ENCODE measurements at regions not wholly inside any gene's neighbourhood (a gene's known extent, or its start where the extent isn't known, plus 50 kb on each side); places are given as distances from the start of the nearest gene placed in this dataset.

DNA sequence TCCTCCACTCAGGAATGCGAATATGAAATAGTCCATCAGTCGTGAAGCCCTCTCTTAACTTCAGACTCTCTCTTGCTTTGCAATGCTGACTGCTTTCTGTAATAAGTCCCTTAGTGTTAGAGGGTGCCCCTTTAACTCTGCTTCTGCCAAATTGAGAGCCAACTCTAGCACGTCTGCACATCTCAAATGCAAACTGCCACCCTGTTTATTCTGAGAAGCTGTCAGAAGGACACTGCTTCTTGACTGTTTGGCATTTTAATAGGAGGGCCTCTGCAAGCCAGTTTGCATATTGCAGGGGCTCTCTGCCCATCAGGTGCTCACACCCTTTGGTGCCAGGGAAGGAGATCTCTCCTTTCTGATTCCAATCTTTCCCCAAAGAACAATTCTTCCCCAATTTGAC, 589.8 kb upstream of the CDH4 start:
- no peaks in the 10 kb centered on the region for H3K9me3 ChIP-seq (ENCODE audit: severe bottlenecking)
- TF ChIP-seq, protein P1, sequence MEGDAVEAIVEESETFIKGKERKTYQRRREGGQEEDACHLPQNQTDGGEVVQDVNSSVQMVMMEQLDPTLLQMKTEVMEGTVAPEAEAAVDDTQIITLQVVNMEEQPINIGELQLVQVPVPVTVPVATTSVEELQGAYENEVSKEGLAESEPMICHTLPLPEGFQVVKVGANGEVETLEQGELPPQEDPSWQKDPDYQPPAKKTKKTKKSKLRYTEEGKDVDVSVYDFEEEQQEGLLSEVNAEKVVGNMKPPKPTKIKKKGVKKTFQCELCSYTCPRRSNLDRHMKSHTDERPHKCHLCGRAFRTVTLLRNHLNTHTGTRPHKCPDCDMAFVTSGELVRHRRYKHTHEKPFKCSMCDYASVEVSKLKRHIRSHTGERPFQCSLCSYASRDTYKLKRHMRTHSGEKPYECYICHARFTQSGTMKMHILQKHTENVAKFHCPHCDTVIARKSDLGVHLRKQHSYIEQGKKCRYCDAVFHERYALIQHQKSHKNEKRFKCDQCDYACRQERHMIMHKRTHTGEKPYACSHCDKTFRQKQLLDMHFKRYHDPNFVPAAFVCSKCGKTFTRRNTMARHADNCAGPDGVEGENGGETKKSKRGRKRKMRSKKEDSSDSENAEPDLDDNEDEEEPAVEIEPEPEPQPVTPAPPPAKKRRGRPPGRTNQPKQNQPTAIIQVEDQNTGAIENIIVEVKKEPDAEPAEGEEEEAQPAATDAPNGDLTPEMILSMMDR (IDR thresholded peaks at IDR 0.05; ENCODE audit: low read depth, low read length) = no peak
- H3K27me3 ChIP-seq (ENCODE audit: insufficient read depth, low read depth, severe bottlenecking) = no peaks in the 10 kb centered on the region
- H3K4me3 ChIP-seq (ENCODE audit: low read depth, low read length) = no peak overlapping the region
- DNase-seq = no peak
- H3K27ac ChIP-seq = no peak overlapping the region
- H3K36me3 ChIP-seq = no peaks in the 10 kb centered on the region

DNA sequence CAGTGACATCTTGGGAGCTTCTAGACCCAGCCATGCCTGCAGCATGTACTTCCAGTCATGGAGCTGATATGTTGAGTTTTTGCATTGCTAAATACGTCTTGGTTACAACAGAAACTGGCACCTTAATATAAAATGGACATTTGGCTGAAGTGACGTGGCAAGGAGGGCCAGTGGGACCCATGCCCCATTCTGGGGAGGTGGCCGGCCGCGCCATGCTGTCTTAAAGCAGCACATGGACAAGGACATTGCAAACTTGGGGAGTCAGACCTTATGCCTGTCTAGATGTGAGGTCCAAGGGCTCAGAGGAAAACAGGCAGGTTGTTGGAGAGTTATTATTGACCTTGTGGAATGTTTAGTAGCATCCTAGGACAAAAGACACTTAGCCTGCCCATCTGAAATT, 588.0 kb upstream of the CDH4 start:
- no peaks in the 10 kb centered on the region for H3K9me3 ChIP-seq (ENCODE audit: severe bottlenecking)
- no peak overlapping the region for H3K27ac ChIP-seq
- no peaks in the 10 kb centered on the region for H3K36me3 ChIP-seq
- TF ChIP-seq, protein P1 (IDR thresholded peaks at IDR 0.05; ENCODE audit: low read depth, low read length) = no peak
- no peak overlapping the region for H3K4me3 ChIP-seq (ENCODE audit: low read depth, low read length)
- no peaks in the 10 kb centered on the region for H3K27me3 ChIP-seq (ENCODE audit: insufficient read depth, low read depth, severe bottlenecking)
- no peak for DNase-seq

DNA sequence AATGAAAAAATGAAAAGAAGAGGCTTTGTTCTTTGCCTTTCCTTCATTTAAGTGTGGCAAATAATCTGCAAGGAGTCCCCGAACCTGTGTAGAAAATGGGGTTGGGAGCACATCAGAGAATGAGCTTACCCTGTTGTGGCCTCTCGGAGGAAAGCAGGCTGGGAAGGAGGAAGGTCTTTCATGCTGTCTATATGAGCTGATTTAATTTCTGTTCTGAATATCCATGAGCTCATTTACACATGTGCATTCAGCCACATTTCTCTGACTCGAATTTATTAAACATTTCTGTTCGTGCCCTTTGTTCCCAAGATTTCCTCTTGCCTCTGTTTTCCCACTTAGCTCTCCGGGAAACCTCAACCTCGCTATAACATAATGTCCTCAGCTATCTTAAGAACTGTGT, 584.4 kb upstream of the CDH4 start:
- H3K36me3 ChIP-seq = no peaks in the 10 kb centered on the region
- no peaks in the 10 kb centered on the region for H3K9me3 ChIP-seq (ENCODE audit: severe bottlenecking)
- TF ChIP-seq, protein P1 (IDR thresholded peaks at IDR 0.05; ENCODE audit: low read depth, low read length) = no peak
- DNase-seq = no peak
- no peak overlapping the region for H3K27ac ChIP-seq
- H3K27me3 ChIP-seq (ENCODE audit: insufficient read depth, low read depth, severe bottlenecking) = no peaks in the 10 kb centered on the region
- no peak overlapping the region for H3K4me3 ChIP-seq (ENCODE audit: low read depth, low read length)

DNA sequence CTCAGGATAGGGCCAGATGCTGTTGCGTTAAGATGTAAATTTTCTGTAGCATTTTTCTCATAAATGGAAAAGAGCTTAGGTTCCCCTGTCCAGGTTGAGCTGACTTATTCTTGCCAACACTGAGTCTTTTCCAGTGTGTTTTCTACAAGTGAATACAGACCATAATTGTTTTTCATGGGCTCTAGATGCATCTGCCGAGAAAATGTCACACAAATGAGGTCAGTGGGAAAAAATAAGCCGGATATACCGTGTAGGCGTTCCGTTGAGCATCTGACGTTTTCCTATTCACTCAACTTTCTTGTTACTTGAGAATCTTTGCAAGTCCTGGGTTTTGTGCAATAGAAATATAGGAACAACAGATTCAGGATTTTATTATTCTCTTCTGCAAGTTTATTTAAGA, 582.9 kb upstream of the CDH4 start:
- TF ChIP-seq, protein P1 (IDR thresholded peaks at IDR 0.05; ENCODE audit: low read depth, low read length) = no peak
- Histone ChIP-seq H3K36me3 (no peaks in the 10 kb centered on the region), H3K27ac (no peak overlapping the region), H3K9me3 (ENCODE audit: severe bottlenecking) (no peaks in the 10 kb centered on the region), H3K4me3 (ENCODE audit: low read depth, low read length) (no peak overlapping the region), H3K27me3 (ENCODE audit: insufficient read depth, low read depth, severe bottlenecking) (no peaks in the 10 kb centered on the region)
- DNase-seq = no peak

DNA sequence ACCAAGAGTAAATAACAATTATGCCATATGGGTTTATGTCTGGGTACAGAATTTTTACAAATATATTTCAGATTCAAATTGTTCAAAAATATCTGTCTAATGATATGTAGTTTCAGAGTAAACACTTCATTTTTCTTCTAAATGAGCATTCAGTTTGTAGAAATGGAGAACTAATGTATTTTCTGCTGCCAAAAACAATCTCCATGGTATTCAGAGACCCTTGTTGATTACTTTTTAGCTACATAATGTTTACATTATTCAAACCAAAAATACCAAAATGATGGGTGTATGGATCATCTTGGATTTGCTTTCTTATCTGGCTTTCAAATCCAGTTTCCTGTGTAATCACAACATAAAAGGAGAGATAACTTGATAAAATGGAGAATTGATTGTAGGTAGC, 576.0 kb upstream of the CDH4 start:
- H3K27me3 ChIP-seq (ENCODE audit: insufficient read depth, low read depth, severe bottlenecking) = no peaks in the 10 kb centered on the region
- TF ChIP-seq, protein P1 (IDR thresholded peaks at IDR 0.05; ENCODE audit: low read depth, low read length) = no peak
- H3K4me3 ChIP-seq (ENCODE audit: low read depth, low read length) = no peak overlapping the region
- DNase-seq = no peak
- no peaks in the 10 kb centered on the region for H3K9me3 ChIP-seq (ENCODE audit: severe bottlenecking)
- H3K27ac ChIP-seq = no peak overlapping the region
- no peaks in the 10 kb centered on the region for H3K36me3 ChIP-seq

DNA sequence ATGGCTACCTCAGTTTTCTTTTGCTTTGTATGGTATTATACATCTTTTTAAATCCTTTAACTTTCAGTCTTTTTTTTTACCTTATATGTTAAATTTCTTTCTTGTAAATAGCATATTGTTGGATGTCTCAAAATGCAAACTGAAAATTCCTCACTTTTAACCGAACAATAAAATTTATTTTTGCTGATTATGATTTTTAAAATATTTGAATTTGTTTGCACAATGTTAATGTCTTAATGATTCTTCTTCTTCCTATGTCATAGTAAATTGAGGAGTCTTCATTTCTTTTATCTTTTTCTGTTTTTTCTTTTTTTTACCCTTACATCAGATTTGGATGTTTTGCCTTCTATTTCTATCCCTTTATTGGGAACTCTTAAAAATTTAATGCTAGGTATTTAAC, 574.2 kb upstream of the CDH4 start:
- Histone ChIP-seq H3K4me3 (ENCODE audit: low read depth, low read length) (no peak overlapping the region), H3K9me3 (ENCODE audit: severe bottlenecking) (no peaks in the 10 kb centered on the region)
- no peak for DNase-seq

More for the DNA sequence above, 574.2 kb upstream of the CDH4 start:
- H3K27ac ChIP-seq = no peak overlapping the region
- H3K36me3 ChIP-seq = no peaks in the 10 kb centered on the region
- H3K27me3 ChIP-seq (ENCODE audit: insufficient read depth, low read depth, severe bottlenecking) = no peaks in the 10 kb centered on the region
- TF ChIP-seq, protein P1 (IDR thresholded peaks at IDR 0.05; ENCODE audit: low read depth, low read length) = no peak

Data from WERI-Rb-1 (cell line).